ENCODE measurements at regions not wholly inside any gene's neighbourhood (a gene's known extent, or its start where the extent isn't known, plus 50 kb on each side); places are given as distances from the start of the nearest gene placed in this dataset.

- DNase-seq (ENCODE audit: low read depth in 2 of 2): no peak
These were observed 240.1 kb downstream of the RHOU start for GRCh38 chr1:228975238-228975907.

- no peak for DNase-seq (ENCODE audit: low read depth in 2 of 2)
These were observed 241.0 kb downstream of the RHOU start for GRCh38 chr1:228976316-228976715.

- no peak for DNase-seq (ENCODE audit: low read depth in 2 of 2)
These were observed 242.0 kb downstream of the RHOU start for GRCh38 chr1:228977307-228977706.

GRCh38 chr1:228977741-228978140 lies 242.5 kb downstream of the RHOU start:
- no peak for DNase-seq (ENCODE audit: low read depth in 2 of 2)

- no peak for DNase-seq (ENCODE audit: low read depth in 2 of 2)
These were observed 243.4 kb downstream of the RHOU start for GRCh38 chr1:228978484-228979324.

GRCh38 chr1:228979325-228979699 lies 244.0 kb downstream of the RHOU start:
- no peak for DNase-seq (ENCODE audit: low read depth in 2 of 2)

- no peak for DNase-seq (ENCODE audit: low read depth in 2 of 2)
These were observed 244.5 kb downstream of the RHOU start for GRCh38 chr1:228979774-228980173.

- DNase-seq (ENCODE audit: low read depth in 2 of 2): no peak
These were observed 245.1 kb downstream of the RHOU start for GRCh38 chr1:228980232-228980937.

GRCh38 chr1:228982637-228983036 lies 247.4 kb downstream of the RHOU start:
- DNase-seq (ENCODE audit: low read depth in 2 of 2): no peak

GRCh38 chr1:228983231-228983660 lies 248.0 kb downstream of the RHOU start:
- DNase-seq (ENCODE audit: low read depth in 2 of 2): no peak

- DNase-seq (ENCODE audit: low read depth in 2 of 2): no peak
These were observed 248.4 kb downstream of the RHOU start for GRCh38 chr1:228983661-228984060.

GRCh38 chr1:228984107-228984506 lies 248.8 kb downstream of the RHOU start:
- DNase-seq (ENCODE audit: low read depth in 2 of 2): no peak

- no peak for DNase-seq (ENCODE audit: low read depth in 2 of 2)
These were observed 249.7 kb downstream of the RHOU start for GRCh38 chr1:228984646-228985631.

GRCh38 chr1:228985661-228986060 lies 250.4 kb downstream of the RHOU start:
- DNase-seq (ENCODE audit: low read depth in 2 of 2): no peak

- DNase-seq (ENCODE audit: low read depth in 2 of 2): no peak
These were observed 251.0 kb downstream of the RHOU start for GRCh38 chr1:228986093-228986904.

- no peak for DNase-seq (ENCODE audit: low read depth in 2 of 2)
These were observed 252.0 kb downstream of the RHOU start for GRCh38 chr1:228987286-228987685.

- DNase-seq (ENCODE audit: low read depth in 2 of 2): no peak
These were observed 252.6 kb downstream of the RHOU start for GRCh38 chr1:228987736-228988506.

GRCh38 chr1:228988664-228989063 lies 253.4 kb downstream of the RHOU start:
- DNase-seq (ENCODE audit: low read depth in 2 of 2): no peak

- no peak for DNase-seq (ENCODE audit: low read depth in 2 of 2)
These were observed 253.9 kb downstream of the RHOU start for GRCh38 chr1:228989176-228989575.

- DNase-seq (ENCODE audit: low read depth in 2 of 2): no peak
These were observed 254.4 kb downstream of the RHOU start for GRCh38 chr1:228989676-228989991.
